ENCODE measurements at regions not wholly inside any gene's neighbourhood (a gene's known extent, or its start where the extent isn't known, plus 50 kb on each side); places are given as distances from the start of the nearest gene placed in this dataset.

GRCh38 chr1:239817801-239818200 is 273.9 kb upstream of the FMN2 start:
- in situ Hi-C loops (cut with MboI; ENCODE audit: low sequenced_read_pairs, unreplicated experiment), result no loop called here
- no peak for TF ChIP-seq CTCF (IDR thresholded peaks at IDR 0.05; ENCODE audit: borderline replicate concordance, control extremely low read depth, extremely low read depth, insufficient read depth, missing control alignments)
- no peak for DNase-seq (ENCODE audit: low spot score)

DNA sequence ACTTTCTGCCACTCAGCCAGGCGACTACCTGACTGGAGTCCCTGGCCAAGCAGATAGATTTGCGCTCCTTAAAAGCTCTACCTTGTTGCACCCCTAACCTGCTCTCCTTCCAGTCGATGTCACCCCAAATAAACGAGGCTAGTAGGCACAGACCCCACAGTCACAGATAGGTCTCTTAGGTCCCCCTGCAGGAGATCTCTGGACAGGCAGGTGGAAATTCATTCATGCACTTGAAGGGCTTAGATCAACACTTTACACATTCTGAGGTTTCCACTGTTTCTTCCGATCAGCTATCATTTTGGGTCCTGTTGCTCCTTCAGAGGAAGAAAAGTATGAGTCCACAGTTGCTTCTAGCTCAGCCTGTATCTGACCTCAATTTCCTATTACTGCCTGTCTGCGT is 272.6 kb upstream of the FMN2 start:
- DNase-seq (ENCODE audit: low spot score), result no peak
- no peak for TF ChIP-seq CTCF (IDR thresholded peaks at IDR 0.05; ENCODE audit: borderline replicate concordance, control extremely low read depth, extremely low read depth, insufficient read depth, missing control alignments)

DNA sequence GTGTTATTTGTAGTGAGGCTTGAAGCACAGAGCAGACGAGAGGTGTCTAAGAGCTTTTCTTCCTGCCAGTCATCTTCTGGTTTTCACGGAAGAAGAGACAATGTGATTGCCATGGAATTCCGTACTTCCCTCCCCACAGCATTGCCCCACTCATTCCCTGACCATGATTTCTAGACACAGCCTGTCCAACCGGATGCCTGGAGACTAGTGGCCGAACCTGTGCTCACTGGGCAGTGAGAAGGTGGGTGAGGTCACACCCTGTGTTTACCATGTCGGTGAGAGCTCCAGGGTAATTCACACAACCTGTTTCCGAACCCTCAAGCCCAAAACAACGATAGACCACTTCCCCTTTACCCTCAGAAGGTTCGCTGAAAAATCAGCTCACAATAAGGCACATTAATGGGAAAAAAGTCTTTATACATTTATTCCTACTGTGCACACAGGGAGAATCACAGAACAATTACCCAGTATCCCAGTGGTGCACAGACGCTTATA is 271.9 kb upstream of the FMN2 start:
- in situ Hi-C loops (cut with MboI; ENCODE audit: low sequenced_read_pairs, unreplicated experiment), result no loop called here
- DNase-seq (ENCODE audit: low spot score), result no peak

More for the DNA sequence above, 272.6 kb upstream of the FMN2 start:
- in situ Hi-C loops (cut with MboI; ENCODE audit: low sequenced_read_pairs, unreplicated experiment), result no loop called here

DNA sequence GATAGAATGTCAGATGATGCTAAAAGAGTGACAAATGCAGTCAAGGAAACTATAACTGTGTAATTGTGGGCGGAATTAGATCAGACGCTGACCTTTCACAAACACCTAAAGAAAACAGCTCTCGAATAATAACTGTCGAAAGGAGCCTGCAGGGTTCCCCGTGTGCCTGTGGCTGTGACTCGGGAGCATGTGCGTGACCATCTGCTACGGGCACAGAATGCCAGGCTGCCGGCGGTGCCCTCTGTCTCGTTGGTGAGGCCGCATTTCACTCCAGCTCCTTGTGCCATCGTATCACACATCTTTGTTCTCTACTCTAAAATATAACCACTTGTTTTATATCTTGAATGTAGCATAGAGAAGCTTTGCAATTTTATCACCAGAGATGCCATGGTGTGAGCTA is 267.8 kb upstream of the FMN2 start:
- no peak for TF ChIP-seq CTCF (IDR thresholded peaks at IDR 0.05; ENCODE audit: borderline replicate concordance, control extremely low read depth, extremely low read depth, insufficient read depth, missing control alignments)
- in situ Hi-C loops (cut with MboI; ENCODE audit: low sequenced_read_pairs, unreplicated experiment), result no loop called here

More for the DNA sequence above, 271.9 kb upstream of the FMN2 start:
- no peak for TF ChIP-seq CTCF (IDR thresholded peaks at IDR 0.05; ENCODE audit: borderline replicate concordance, control extremely low read depth, extremely low read depth, insufficient read depth, missing control alignments)

DNA sequence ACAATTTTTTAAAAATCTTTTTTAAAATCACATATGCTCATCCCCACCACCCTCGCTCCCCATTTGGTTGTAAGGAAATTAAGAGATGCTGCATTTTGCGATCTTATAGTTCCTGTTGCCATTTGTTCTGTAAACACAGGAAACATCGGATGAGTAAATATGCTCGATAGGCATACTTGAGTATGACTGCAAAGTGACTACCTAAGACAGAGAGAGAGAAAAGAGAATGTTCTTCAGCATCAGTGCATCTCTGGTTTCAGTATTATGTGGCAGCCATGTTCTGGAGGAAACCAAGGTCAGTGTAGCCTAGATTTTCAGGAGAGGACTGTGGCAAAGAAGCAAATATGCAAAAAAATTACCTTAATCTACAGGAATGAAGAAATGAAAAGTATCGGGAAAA is 265.5 kb upstream of the FMN2 start:
- TF ChIP-seq CTCF (IDR thresholded peaks at IDR 0.05; ENCODE audit: borderline replicate concordance, control extremely low read depth, extremely low read depth, insufficient read depth, missing control alignments), result no peak

More for the DNA sequence above, 267.8 kb upstream of the FMN2 start:
- DNase-seq (ENCODE audit: low spot score), result no peak

GRCh38 chr1:239826736-239827135 is 264.9 kb upstream of the FMN2 start:
- in situ Hi-C loops (cut with MboI; ENCODE audit: low sequenced_read_pairs, unreplicated experiment), result no loop called here
- no peak for TF ChIP-seq CTCF (IDR thresholded peaks at IDR 0.05; ENCODE audit: borderline replicate concordance, control extremely low read depth, extremely low read depth, insufficient read depth, missing control alignments)
- DNase-seq (ENCODE audit: low spot score), result no peak

More for the DNA sequence above, 265.5 kb upstream of the FMN2 start:
- no peak for DNase-seq (ENCODE audit: low spot score)
- in situ Hi-C loops (cut with MboI; ENCODE audit: low sequenced_read_pairs, unreplicated experiment), result no loop called here

DNA sequence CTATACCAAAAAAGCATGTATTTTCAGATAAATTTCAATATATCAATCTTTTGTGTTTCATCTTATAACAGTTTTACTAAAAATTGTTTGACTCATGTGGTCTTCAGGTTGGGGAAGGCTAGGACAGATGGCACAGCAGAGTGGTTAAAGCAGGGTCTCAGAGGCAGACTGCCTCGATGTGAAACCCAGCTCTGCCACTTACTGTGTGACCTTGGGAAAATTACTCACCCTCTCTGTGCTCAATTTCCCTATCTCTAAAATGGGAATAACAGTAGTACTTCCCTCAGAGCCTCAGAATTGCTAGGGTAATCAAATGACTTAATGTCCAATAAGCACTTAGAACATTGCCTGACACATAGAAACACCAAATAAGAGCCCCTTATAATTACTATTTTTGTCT is 262.1 kb upstream of the FMN2 start:
- no peak for DNase-seq (ENCODE audit: low spot score)
- TF ChIP-seq CTCF (IDR thresholded peaks at IDR 0.05; ENCODE audit: borderline replicate concordance, control extremely low read depth, extremely low read depth, insufficient read depth, missing control alignments), result no peak
- in situ Hi-C loops (cut with MboI; ENCODE audit: low sequenced_read_pairs, unreplicated experiment), result no loop called here
